ENCODE measurements at regions not wholly inside any gene's neighbourhood (a gene's known extent, or its start where the extent isn't known, plus 50 kb on each side); places are given as distances from the start of the nearest gene placed in this dataset.

GRCh38 chr5:43772458-43772763 is 169.4 kb downstream of the NNT start:
- H3K4me3 ChIP-seq (ENCODE audit: low read depth, low read length), result no peak overlapping the region
- POLR2A ChIA-PET, result no interaction called here
- CTCF ChIA-PET, result interaction anchor here (0.7 kb wide), 1 partner anchor 157 kb away, joined by 3 read pairs; no protein-coding TSS in a partner anchor
- no peaks in the 10 kb centered on the region for H3K4me1 ChIP-seq (ENCODE audit: control insufficient read depth, insufficient read depth, low read length)
- no peak overlapping the region for H3K27ac ChIP-seq (ENCODE audit: extremely low read depth, low read depth, low read length)
- TF ChIP-seq ZNF148 (tag by site-specific recombination; IDR thresholded peaks at IDR 0.05; ENCODE audit: borderline replicate concordance) (no peak), ZNF624 (tag by site-specific recombination; IDR thresholded peaks at IDR 0.05) (no peak), PRDM10 (tag by site-specific recombination; IDR thresholded peaks at IDR 0.05) (no peak), ZNF112 (tag by site-specific recombination; IDR thresholded peaks at IDR 0.05) (no peak)
- H3K9me3 ChIP-seq (ENCODE audit: control insufficient read depth, insufficient read depth, low read depth, low read length), result no peaks in the 10 kb centered on the region
- no peaks in the 10 kb centered on the region for H3K36me3 ChIP-seq (ENCODE audit: control insufficient read depth in 2 of 2, insufficient read depth in 1 of 2, low read length in 2 of 2)

- POLR2A ChIA-PET, result no interaction called here
- H3K27ac ChIP-seq (ENCODE audit: extremely low read depth, low read depth, low read length), result no peak overlapping the region
- TF ChIP-seq ZNF335 (tag by site-specific recombination; conservative IDR thresholded peaks at IDR 0.05) (no peak), ZNF426 (tag by site-specific recombination; IDR thresholded peaks at IDR 0.05) (no peak), ZNF24 (tag by site-specific recombination; IDR thresholded peaks at IDR 0.05) (no peak), ELK4 (IDR thresholded peaks at IDR 0.05; ENCODE audit: borderline replicate concordance, low read depth, low read length) (no peak), ZNF529 (tag by site-specific recombination; IDR thresholded peaks at IDR 0.05; ENCODE audit: insufficient replicate concordance) (no peak), ZNF324 (tag by site-specific recombination; IDR thresholded peaks at IDR 0.05) (no peak), ZNF362 (tag by site-specific recombination; IDR thresholded peaks at IDR 0.05) (no peak), ZNF148 (tag by site-specific recombination; IDR thresholded peaks at IDR 0.05; ENCODE audit: borderline replicate concordance) (no peak), ZNF513 (tag by site-specific recombination; IDR thresholded peaks at IDR 0.05) (no peak), TCF7L2 (IDR thresholded peaks at IDR 0.05; ENCODE audit: borderline replicate concordance, low read depth, low read length) (no peak)
- H3K9me3 ChIP-seq (ENCODE audit: control insufficient read depth, insufficient read depth, low read depth, low read length), result no peaks in the 10 kb centered on the region
- H3K36me3 ChIP-seq (ENCODE audit: control insufficient read depth in 2 of 2, insufficient read depth in 1 of 2, low read length in 2 of 2), result no peaks in the 10 kb centered on the region
- no peak overlapping the region for H3K4me3 ChIP-seq (ENCODE audit: low read depth, low read length)
- no peaks in the 10 kb centered on the region for H3K4me1 ChIP-seq (ENCODE audit: control insufficient read depth, insufficient read depth, low read length)
- CTCF ChIA-PET, result interaction anchor here (0.5 to 0.7 kb wide), 2 partner anchors 9 to 14 kb away, joined by 3 read pairs; no protein-coding TSS in a partner anchor
Measured at GRCh38 chr5:43771611-43772031, 168.6 kb downstream of the NNT start.

Measured in HEK293 (cell line).